ENCODE measurements at regions not wholly inside any gene's neighbourhood (a gene's known extent, or its start where the extent isn't known, plus 50 kb on each side); places are given as distances from the start of the nearest gene placed in this dataset.

- no peak for DNase-seq
Measured at GRCh38 chr3:106570426-106570825, 701.6 kb upstream of the CBLB start.

GRCh38 chr3:106573605-106574004 lies 704.8 kb upstream of the CBLB start:
- DNase-seq: no peak

- no peak for DNase-seq
Measured at GRCh38 chr3:106575029-106575428, 706.2 kb upstream of the CBLB start.

- no peak for DNase-seq
Measured at GRCh38 chr3:106577241-106577640, 708.4 kb upstream of the CBLB start.

GRCh38 chr3:106578911-106579310 lies 710.1 kb upstream of the CBLB start:
- no peak for DNase-seq

GRCh38 chr3:106582151-106582550 lies 713.3 kb upstream of the CBLB start:
- DNase-seq: no peak

- DNase-seq: no peak
Measured at GRCh38 chr3:106587551-106587950, 718.7 kb upstream of the CBLB start.

GRCh38 chr3:106588739-106589138 lies 719.9 kb upstream of the CBLB start:
- peak in 1 of 5 experiments; percentile 30 for DNase-seq

GRCh38 chr3:106589311-106589942 lies 720.6 kb upstream of the CBLB start:
- DNase-seq: peak in 1 of 5 experiments; percentile 87

GRCh38 chr3:106590216-106590615 lies 721.4 kb upstream of the CBLB start:
- DNase-seq: no peak

- DNase-seq: no peak
Measured at GRCh38 chr3:106593381-106593780, 724.6 kb upstream of the CBLB start.

GRCh38 chr3:106609666-106610301 lies 741.0 kb upstream of the CBLB start:
- peak in 4 of 5 experiments; percentile 17 to 80 (median 39) for DNase-seq

- no peak for DNase-seq
Measured at GRCh38 chr3:106610362-106610959, 741.6 kb upstream of the CBLB start.

GRCh38 chr3:106611116-106611515 lies 742.3 kb upstream of the CBLB start:
- DNase-seq: no peak

- DNase-seq: no peak
Measured at GRCh38 chr3:106611841-106612240, 743.0 kb upstream of the CBLB start.

- no peak for DNase-seq
Measured at GRCh38 chr3:106616556-106616955, 747.7 kb upstream of the CBLB start.

- DNase-seq: no peak
Measured at GRCh38 chr3:106617276-106617675, 748.5 kb upstream of the CBLB start.

GRCh38 chr3:106620646-106621045 lies 751.8 kb upstream of the CBLB start:
- DNase-seq: no peak

- no peak for DNase-seq
Measured at GRCh38 chr3:106624154-106624553, 753.1 kb upstream of the CCDC54 start.

- no peak for DNase-seq
Measured at GRCh38 chr3:106628407-106628806, 748.8 kb upstream of the CCDC54 start.

- DNase-seq: no peak
Measured at GRCh38 chr3:106629215-106629832, 747.9 kb upstream of the CCDC54 start.

GRCh38 chr3:106631373-106632108 lies 745.7 kb upstream of the CCDC54 start:
- no peak for DNase-seq

GRCh38 chr3:106635271-106635670 lies 742.0 kb upstream of the CCDC54 start:
- no peak for DNase-seq

All from T-helper 2 cell (primary cell).